ENCODE measurements at regions not wholly inside any gene's neighbourhood (a gene's known extent, or its start where the extent isn't known, plus 50 kb on each side); places are given as distances from the start of the nearest gene placed in this dataset.

- no peak for TF ChIP-seq CTCF (IDR thresholded peaks at IDR 0.05)
- no peak for TF ChIP-seq SMAD4 (CRISPR knock-in tag; IDR thresholded peaks at IDR 0.05)
- no peak for TF ChIP-seq CREM (CRISPR knock-in tag; IDR thresholded peaks at IDR 0.05)
- TF ChIP-seq ATF3 (CRISPR knock-in tag; conservative IDR thresholded peaks at IDR 0.05), result no peak
- TF ChIP-seq CREB1 (CRISPR knock-in tag; IDR thresholded peaks at IDR 0.05), result no peak
- TF ChIP-seq AFF4 (CRISPR knock-in tag; IDR thresholded peaks at IDR 0.05; ENCODE audit: borderline replicate concordance), result no peak
- TF ChIP-seq PREB (CRISPR knock-in tag; IDR thresholded peaks at IDR 0.05; ENCODE audit: borderline replicate concordance), result no peak
- no peak for TF ChIP-seq NR3C1 (CRISPR knock-in tag; conservative IDR thresholded peaks at IDR 0.05; ENCODE audit: low read depth)
- no peak for TF ChIP-seq GABPB1 (CRISPR knock-in tag; IDR thresholded peaks at IDR 0.05)
- TF ChIP-seq RELA (CRISPR knock-in tag; IDR thresholded peaks at IDR 0.05; ENCODE audit: borderline replicate concordance), result no peak
- no peak for TF ChIP-seq MYBL2 (CRISPR knock-in tag; IDR thresholded peaks at IDR 0.05)
- no peak for TF ChIP-seq ZNF423 (CRISPR knock-in tag; IDR thresholded peaks at IDR 0.05)
- TF ChIP-seq ELF4 (CRISPR knock-in tag; IDR thresholded peaks at IDR 0.05; ENCODE audit: low read depth), result no peak
Observed at GRCh38 chr16:87134628-87134995, 182.6 kb downstream of the C16orf95 start.
